Testis (tissue), 2 donors: ENCODE measurements at regions not wholly inside any gene's neighbourhood (a gene's known extent, or its start where the extent isn't known, plus 50 kb on each side); places are given as distances from the start of the nearest gene placed in this dataset.

Experiments used
- DNase-seq: peaks from one replicate; pipeline ENCODE4 v3.0.0-alpha.2; 2019
- H3K27ac ChIP-seq, 2 donors: fragments of 200-600 bp; sonication (generic); one replicate each; pipeline ENCODE4 v1.5.1; 2019
- H3K27me3 ChIP-seq: fragments of 200-600 bp; sonication (generic); one replicate; pipeline ENCODE4 v1.5.1; 2019
- H3K36me3 ChIP-seq: fragments of 200-600 bp; sonication (generic); one replicate; pipeline ENCODE4 v1.5.1; 2017; ENCODE audit warnings: low read depth; ENCODE audit errors: missing control alignments
- H3K4me1 ChIP-seq: fragments of 200-600 bp; sonication (generic); one replicate; pipeline ENCODE4 v1.5.1; 2019
- H3K4me3 ChIP-seq, 2 donors: fragments of 200-600 bp; sonication (generic); one replicate each; pipeline ENCODE4 v1.5.1; 2017 to 2019
- H3K9me3 ChIP-seq: fragments of 200-600 bp; sonication (generic); one replicate; pipeline ENCODE4 v1.5.1; 2017
- POLR2A ChIP-seq: fragments of 450-650 bp; IDR thresholded peaks from one replicate; pipeline ENCODE4 v1.6.1; 2017; ENCODE audit warnings: antibody characterized with exemption, mild to moderate bottlenecking, moderate library complexity
- WGBS, 2 donors: methylation state at CpG; one replicate each; pipeline ENCODE4 v1.1.5; 2018; 5-methylcytosine and 5-hydroxymethylcytosine counted together
- intact Hi-C: fragments of 100-400 bp; cut with DNase I; formaldehyde crosslinking; loops from one replicate; pipeline ENCODE4 v1.15.1; 2023; ENCODE audit warnings: low total_unique reads
- TF ChIP-seq, protein P1 (sequence below), 3 experiments: fragments of 450-650 bp in 2 of 3; fragments of 200-600 bp in 1 of 3; sonication (generic) in 1 of 3; IDR thresholded peaks; one replicate each; pipeline ENCODE4 v1.5.1; 2016 to 2019; ENCODE audit warnings: antibody characterized with exemption in 3 of 3, mild to moderate bottlenecking in 2 of 3, moderate library complexity in 1 of 3

DNA sequence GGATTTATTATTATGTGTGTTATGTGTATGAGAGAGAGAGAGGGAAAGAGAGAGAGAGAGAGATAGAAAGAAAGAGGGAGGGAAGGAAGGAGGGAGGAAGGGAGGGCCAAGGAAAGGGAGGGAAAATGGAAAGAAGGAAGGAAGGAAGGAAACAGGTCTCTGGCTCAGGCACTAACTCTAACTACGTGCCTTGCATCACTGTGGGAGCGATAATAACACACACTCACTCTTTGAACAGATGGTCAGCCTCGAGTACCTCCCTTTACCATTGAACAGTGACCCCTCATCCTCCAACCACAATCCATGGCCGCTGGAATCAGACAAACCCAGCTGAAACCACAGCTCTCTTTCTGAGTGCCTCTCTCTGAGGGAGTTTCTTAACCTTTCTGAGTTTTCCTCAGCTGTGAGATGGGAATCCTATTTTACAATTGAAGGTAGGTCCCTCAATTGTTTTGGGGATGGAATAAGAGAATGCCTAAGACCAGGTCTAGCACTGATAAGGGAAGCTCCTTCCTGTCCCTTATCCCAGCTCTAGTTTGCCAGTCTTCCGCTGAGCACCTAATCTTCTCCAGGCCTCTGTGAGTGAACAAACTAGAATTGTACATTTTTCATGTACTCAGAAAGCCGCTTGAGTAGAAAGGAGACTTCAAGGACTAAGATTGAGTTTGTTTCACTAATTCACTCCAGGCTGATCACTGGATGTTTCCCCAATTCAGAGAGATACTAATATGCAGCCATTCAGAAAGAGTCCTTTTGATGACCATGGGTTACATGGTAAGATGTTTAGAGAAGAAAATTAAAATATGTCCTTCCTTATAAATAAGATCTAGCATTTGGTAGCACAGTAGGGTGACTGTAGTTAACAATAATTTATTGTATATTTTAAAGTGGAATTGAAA lies 62.8 kb downstream of the IRF2BP2 start:
- H3K9me3 ChIP-seq: no peaks in the 10 kb centered on the region
- no peak overlapping the region for H3K4me3 ChIP-seq
- no peaks in the 10 kb centered on the region for H3K27me3 ChIP-seq
- no peaks in the 10 kb centered on the region for H3K36me3 ChIP-seq
- intact Hi-C loops: no loop called here
- H3K4me1 ChIP-seq: peaks cover 27% of the 10 kb centered on the region
- no peak overlapping the region for H3K27ac ChIP-seq
- no peak for DNase-seq
- TF ChIP-seq POLR2A: no peak
- TF ChIP-seq, protein P1, sequence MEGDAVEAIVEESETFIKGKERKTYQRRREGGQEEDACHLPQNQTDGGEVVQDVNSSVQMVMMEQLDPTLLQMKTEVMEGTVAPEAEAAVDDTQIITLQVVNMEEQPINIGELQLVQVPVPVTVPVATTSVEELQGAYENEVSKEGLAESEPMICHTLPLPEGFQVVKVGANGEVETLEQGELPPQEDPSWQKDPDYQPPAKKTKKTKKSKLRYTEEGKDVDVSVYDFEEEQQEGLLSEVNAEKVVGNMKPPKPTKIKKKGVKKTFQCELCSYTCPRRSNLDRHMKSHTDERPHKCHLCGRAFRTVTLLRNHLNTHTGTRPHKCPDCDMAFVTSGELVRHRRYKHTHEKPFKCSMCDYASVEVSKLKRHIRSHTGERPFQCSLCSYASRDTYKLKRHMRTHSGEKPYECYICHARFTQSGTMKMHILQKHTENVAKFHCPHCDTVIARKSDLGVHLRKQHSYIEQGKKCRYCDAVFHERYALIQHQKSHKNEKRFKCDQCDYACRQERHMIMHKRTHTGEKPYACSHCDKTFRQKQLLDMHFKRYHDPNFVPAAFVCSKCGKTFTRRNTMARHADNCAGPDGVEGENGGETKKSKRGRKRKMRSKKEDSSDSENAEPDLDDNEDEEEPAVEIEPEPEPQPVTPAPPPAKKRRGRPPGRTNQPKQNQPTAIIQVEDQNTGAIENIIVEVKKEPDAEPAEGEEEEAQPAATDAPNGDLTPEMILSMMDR (IDR thresholded peaks at IDR 0.05): no peak
- WGBS, 2 donors: 78 to 82% methylated on average over 6 of the region's 6 CpGs

DNA sequence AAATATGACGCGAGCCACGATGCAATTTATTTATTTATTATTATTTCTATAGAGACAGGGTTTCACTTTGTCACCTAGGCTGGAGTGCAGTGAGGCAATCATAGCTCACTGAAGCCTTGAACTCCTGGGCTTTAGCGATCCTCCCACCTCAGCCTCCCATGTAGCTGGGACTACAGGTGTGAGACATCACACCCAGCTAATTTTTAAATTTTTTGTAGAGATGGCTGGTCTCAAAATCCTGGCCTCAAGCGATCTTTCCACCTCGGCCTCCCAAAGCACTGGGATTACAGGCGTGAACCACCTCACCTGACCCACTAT lies 63.6 kb downstream of the IRF2BP2 start:
- Histone ChIP-seq H3K27ac (no peak overlapping the region), H3K4me3 (no peak overlapping the region), H3K9me3 (no peaks in the 10 kb centered on the region), H3K27me3 (no peaks in the 10 kb centered on the region), H3K36me3 (no peaks in the 10 kb centered on the region), H3K4me1 (peaks cover 27% of the 10 kb centered on the region)
- no peak for DNase-seq
- WGBS, 2 donors: 91 to 92% methylated on average over 7 of the region's 7 CpGs
- TF ChIP-seq, protein P1 (IDR thresholded peaks at IDR 0.05): no peak
- TF ChIP-seq POLR2A: no peak
- intact Hi-C loops: no loop called here

DNA sequence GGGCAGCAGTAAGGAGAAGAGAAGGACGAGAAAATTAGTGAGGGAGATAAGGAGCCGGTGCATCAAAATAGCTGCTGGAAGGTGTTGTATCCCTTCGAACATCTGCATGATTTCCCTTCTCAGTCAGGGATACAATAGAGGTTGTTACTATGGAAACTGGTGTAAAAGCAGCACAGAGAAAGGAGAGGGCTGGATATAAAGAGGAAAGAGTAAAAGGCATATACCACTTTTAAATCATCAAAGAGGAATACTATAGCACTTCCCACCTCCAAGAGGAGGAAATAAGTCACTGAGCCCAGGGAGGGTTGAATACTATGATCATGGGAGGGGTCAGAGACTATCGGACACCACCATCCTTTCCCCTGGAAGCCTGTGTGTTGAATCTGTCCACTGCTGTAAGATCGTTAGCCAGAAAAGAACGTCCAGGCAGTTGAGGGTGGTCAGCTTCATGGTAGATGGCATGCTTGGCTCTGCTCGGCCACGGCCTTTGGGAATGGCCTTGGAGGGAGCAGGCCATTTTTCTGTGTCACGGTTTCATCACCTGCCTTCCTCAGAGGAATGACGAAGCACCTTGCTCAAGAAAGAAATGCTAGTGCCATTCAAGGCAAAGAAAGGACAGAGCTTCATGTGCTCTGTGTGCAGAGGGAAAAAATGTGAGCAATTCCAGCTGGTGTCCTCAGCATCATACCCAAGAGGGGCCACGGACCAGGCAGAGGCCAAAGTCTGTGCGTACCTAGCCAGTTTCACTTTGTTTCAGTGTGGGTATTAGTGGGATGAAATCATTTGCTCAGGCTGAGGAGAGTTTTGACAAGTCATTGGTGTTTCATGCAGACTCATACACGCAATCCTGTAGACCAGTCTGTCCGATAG lies 64.2 kb downstream of the IRF2BP2 start:
- H3K4me1 ChIP-seq: peaks cover 27% of the 10 kb centered on the region
- H3K36me3 ChIP-seq: no peaks in the 10 kb centered on the region
- DNase-seq: no peak
- 78 to 85% methylated on average over 14 of the region's 14 CpGs for WGBS, 2 donors
- TF ChIP-seq, protein P1 (IDR thresholded peaks at IDR 0.05): no peak
- TF ChIP-seq POLR2A: no peak
- no peak overlapping the region for H3K4me3 ChIP-seq
- H3K27me3 ChIP-seq: no peaks in the 10 kb centered on the region
- H3K27ac ChIP-seq: no peak overlapping the region
- no peaks in the 10 kb centered on the region for H3K9me3 ChIP-seq
- intact Hi-C loops: no loop called here

DNA sequence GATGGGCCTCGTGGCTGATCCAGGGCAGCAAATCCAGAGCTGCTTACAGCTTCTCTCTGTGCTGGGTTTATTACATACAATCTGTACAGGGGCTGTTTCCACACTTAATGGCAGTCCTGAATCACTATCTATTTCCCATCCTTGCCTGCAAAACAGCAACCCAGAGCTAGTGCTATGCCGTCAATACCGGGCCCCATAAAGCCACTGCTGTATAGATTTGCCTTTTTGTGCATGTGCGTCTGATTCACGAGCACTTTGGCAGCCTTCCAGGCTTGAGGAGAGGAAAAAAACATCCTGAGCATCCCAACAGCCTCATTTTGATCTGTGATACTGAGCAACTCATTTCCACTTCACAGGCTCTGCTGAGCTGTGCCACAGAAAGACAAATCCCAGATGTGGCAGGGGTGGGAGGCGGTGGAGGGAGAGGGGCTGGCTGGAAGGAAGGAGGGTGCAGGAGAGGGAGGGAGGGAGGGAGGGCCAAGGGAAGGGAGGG lies 65.2 kb upstream of the TARBP1 start:
- Histone ChIP-seq H3K4me1 (peaks cover 27% of the 10 kb centered on the region), H3K27ac (peak overlapping the region; percentile 71 to 75), H3K9me3 (no peaks in the 10 kb centered on the region), H3K27me3 (no peaks in the 10 kb centered on the region), H3K36me3 (no peaks in the 10 kb centered on the region), H3K4me3 (no peak overlapping the region)
- 31% methylated on average over 5 to 6 of the region's 6 CpGs for WGBS, 2 donors
- DNase-seq: peak; percentile 81
- TF ChIP-seq, protein P1 (IDR thresholded peaks at IDR 0.05): no peak
- TF ChIP-seq POLR2A: no peak
- intact Hi-C loops: no loop called here
